GM12878 (cell line): ENCODE measurements at regions not wholly inside any gene's neighbourhood (a gene's known extent, or its start where the extent isn't known, plus 50 kb on each side); places are given as distances from the start of the nearest gene placed in this dataset.

Experiments
- ATAC-seq: fragments of 200-7000 bp; cut with Tn5 transposase; 3 replicates; pipeline ENCODE4 v1.9.1; 2020; ENCODE audit warnings: mild to moderate bottlenecking, moderate library complexity
- BruUV-seq: library from RNA; stranded (reverse); fragments of 400-500 nt; replicated peaks from 2 replicates; lab custom pipeline; 2021; lab: Mats Ljungman, UMichigan
- CTCF ChIA-PET: fragments of 300-600 bp; sonication (Branson Sonifier 250); formaldehyde crosslinking; extraction: SDS; loops from one replicate; lab custom pipeline; 2021; ENCODE audit warnings: inconsistent platforms; lab: Yijun Ruan, JAX
- POLR2A ChIA-PET: fragments of 350-600 bp; formaldehyde crosslinking; extraction: SDS; loops from one replicate; lab custom pipeline; 2021; ENCODE audit warnings: inconsistent platforms; lab: Charles Lee
- RAD21 ChIA-PET: fragments of 300-600 bp; sonication (Branson Sonifier 250); formaldehyde crosslinking; loops from one replicate; lab custom pipeline; 2023; ENCODE audit warnings: antibody characterized with exemption; ENCODE audit not compliant: unreplicated experiment; lab: Charles Lee
- SMC1A ChIA-PET: fragments of 300-600 bp; sonication (Branson Sonifier 250); formaldehyde crosslinking; loops from one replicate; lab custom pipeline; 2023; ENCODE audit not compliant: unreplicated experiment, uncharacterized antibody; lab: Charles Lee
- DNase-seq: peaks from one replicate; pipeline ENCODE4 v3.0.0-alpha.2; 2011; ENCODE audit warnings: low read depth, low spot score
- FAIRE-seq: peaks from 3 replicates; lab custom pipeline; 2011; peaks lifted over from hg19 to GRCh38; lab: Jason Lieb, UNC
- H2AFZ ChIP-seq: 2 replicates; pipeline ENCODE4 v1.6.0; 2011; ENCODE audit warnings: low read depth, low read length, control low read depth; ENCODE audit not compliant: control insufficient read depth
- H3K27ac ChIP-seq: 2 replicates; pipeline ENCODE4 v1.5.1; 2011; ENCODE audit warnings: control low read depth; ENCODE audit not compliant: control insufficient read depth, insufficient read depth
- H3K27me3 ChIP-seq, 2 experiments: replicated peaks in 1 of 2; 2 replicates each; pipeline versions ENCODE4 v1.6.0 to v1.6.1; 2011; ENCODE audit warnings: low read length in 1 of 2; ENCODE audit not compliant: control insufficient read depth in 2 of 2, insufficient read depth in 2 of 2
- H3K36me3 ChIP-seq, 2 experiments: 2 replicates each; pipeline ENCODE4 v1.5.1; 2011; ENCODE audit warnings: low read length in 1 of 2; ENCODE audit not compliant: control insufficient read depth in 2 of 2, insufficient read depth in 2 of 2
- H3K4me1 ChIP-seq: 2 replicates; pipeline ENCODE4 v1.6.1; 2011; ENCODE audit warnings: mild to moderate bottlenecking, low read length, moderate library complexity, mixed read lengths; ENCODE audit not compliant: control insufficient read depth, insufficient read depth
- H3K4me2 ChIP-seq: 2 replicates; pipeline ENCODE4 v1.6.0; 2011; ENCODE audit warnings: control low read depth; ENCODE audit not compliant: control insufficient read depth, insufficient read depth
- H3K4me3 ChIP-seq: fragments of 200-600 bp; sonication (generic); 2 replicates; pipeline ENCODE4 v1.5.1; 2016
- H3K79me2 ChIP-seq: 2 replicates; pipeline ENCODE4 v1.6.0; 2011; ENCODE audit warnings: low read length; ENCODE audit not compliant: control insufficient read depth, insufficient read depth
- H3K9ac ChIP-seq: 2 replicates; pipeline ENCODE4 v1.8.0; 2011; ENCODE audit warnings: low read length, control low read depth, mixed read lengths; ENCODE audit not compliant: control insufficient read depth, insufficient read depth
- H3K9me3 ChIP-seq: replicated peaks from 3 replicates; pipeline ENCODE4 v1.5.1; 2011; ENCODE audit warnings: mild to moderate bottlenecking, low read length; ENCODE audit not compliant: control insufficient read depth, insufficient read depth
- H4K20me1 ChIP-seq: 2 replicates; pipeline ENCODE4 v1.6.0; 2011; ENCODE audit not compliant: control insufficient read depth, insufficient read depth
- WGBS: methylation state at CpG from one replicate; pipeline ENCODE4 v1.1.6; 2016; ENCODE audit warnings: low lambda C conversion rate; ENCODE audit not compliant: insufficient replicate concordance, insufficient coverage; ENCODE audit errors: missing lambda C conversion rate; 5-methylcytosine and 5-hydroxymethylcytosine counted together
- in situ Hi-C: fragments of 300-500 bp; cut with MboI; formaldehyde crosslinking; loops from 9 replicates; pipeline ENCODE4 v1.14.3; 2018; ENCODE audit warnings: mixed read lengths
- intact Hi-C: fragments of 100-400 bp; cut with micrococcal nuclease; formaldehyde crosslinking; loops from one replicate; pipeline ENCODE4 v1.14.2; 2022; ENCODE audit not compliant: unreplicated experiment
- TF ChIP-seq, protein P1 (sequence below): fragments of 450-650 bp; IDR thresholded peaks from 2 replicates; pipeline ENCODE4 v1.6.1; 2018; ENCODE audit warnings: mild to moderate bottlenecking, low read depth, moderate library complexity; ENCODE audit not compliant: partially characterized antibody
- TF ChIP-seq, protein P2 (sequence below): fragments of 450-650 bp; IDR thresholded peaks from 2 replicates; pipeline ENCODE4 v1.6.1; 2017; ENCODE audit warnings: low read depth, mild to moderate bottlenecking, moderate library complexity

DNA sequence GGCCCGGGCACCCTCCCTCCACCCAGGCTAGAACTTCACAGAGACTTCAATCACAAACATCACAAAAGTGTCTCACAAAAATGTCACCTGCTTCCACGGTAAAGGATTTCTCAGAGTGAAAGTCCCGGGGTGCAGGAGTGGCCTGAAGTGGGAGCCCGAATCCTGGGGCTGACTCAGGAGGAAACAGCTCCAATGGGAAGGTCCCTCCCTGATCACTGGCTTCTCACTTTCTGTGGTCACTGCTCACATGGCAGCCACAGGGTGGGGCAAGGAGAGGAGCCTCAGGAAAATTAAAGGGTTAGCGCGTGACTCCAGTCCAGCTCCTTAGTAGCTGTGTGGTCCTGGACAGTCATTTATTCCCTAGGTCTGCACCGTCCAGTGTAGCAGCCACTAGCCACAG is 564.5 kb upstream of the B3GAT1 start:
- ATAC-seq (no peak), FAIRE-seq (no peak), DNase-seq (no peak)
- Histone ChIP-seq H3K27ac (no peak overlapping the region), H3K9me3 (no peaks in the 10 kb centered on the region), H3K4me1 (no peaks in the 10 kb centered on the region), H4K20me1 (no peaks in the 10 kb centered on the region), H3K4me2 (no peak overlapping the region), H3K4me3 (no peak overlapping the region), H3K79me2 (no peaks in the 10 kb centered on the region), H2AFZ (no peak overlapping the region), H3K27me3 (no peaks in the 10 kb centered on the region; a peak in 1 of 4 replicates), H3K36me3 (no peaks in the 10 kb centered on the region), H3K9ac (no peak overlapping the region)
- 31% methylated on average over 7 of the region's 7 CpGs for WGBS
- BruUV-seq, result no TSS peak
- SMC1A ChIA-PET, result no interaction called here
- POLR2A ChIA-PET, result no interaction called here
- TF ChIP-seq, protein P1, sequence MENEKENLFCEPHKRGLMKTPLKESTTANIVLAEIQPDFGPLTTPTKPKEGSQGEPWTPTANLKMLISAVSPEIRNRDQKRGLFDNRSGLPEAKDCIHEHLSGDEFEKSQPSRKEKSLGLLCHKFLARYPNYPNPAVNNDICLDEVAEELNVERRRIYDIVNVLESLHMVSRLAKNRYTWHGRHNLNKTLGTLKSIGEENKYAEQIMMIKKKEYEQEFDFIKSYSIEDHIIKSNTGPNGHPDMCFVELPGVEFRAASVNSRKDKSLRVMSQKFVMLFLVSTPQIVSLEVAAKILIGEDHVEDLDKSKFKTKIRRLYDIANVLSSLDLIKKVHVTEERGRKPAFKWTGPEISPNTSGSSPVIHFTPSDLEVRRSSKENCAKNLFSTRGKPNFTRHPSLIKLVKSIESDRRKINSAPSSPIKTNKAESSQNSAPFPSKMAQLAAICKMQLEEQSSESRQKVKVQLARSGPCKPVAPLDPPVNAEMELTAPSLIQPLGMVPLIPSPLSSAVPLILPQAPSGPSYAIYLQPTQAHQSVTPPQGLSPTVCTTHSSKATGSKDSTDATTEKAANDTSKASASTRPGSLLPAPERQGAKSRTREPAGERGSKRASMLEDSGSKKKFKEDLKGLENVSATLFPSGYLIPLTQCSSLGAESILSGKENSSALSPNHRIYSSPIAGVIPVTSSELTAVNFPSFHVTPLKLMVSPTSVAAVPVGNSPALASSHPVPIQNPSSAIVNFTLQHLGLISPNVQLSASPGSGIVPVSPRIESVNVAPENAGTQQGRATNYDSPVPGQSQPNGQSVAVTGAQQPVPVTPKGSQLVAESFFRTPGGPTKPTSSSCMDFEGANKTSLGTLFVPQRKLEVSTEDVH, result no peak
- RAD21 ChIA-PET, result no interaction called here
- CTCF ChIA-PET, result no interaction called here
- intact Hi-C loops, result no loop called here
- in situ Hi-C loops, result no loop called here

DNA sequence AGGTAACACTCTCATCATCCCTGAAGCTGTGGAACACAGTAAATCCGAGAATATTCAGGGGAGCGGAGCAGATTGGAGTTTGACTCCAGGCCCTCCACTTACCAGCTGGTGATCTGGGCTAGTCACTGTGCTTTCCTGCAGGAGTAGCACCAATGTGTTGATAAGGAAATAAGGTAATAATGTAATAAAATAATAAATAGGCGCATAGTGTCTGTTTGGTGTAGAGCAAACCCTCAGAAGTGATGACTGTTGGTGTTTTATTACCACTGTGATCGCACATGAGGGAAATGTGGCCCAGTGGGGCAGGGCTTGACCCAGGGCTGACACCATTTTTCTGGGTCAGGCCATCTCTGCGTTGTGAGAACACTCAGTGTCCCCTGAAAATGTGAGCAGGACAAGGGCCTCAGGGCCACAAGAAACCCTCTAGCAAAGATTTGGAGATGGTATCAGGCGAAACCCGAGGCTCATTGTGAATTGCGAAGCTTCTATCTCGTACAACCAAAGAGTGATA is 563.9 kb upstream of the B3GAT1 start:
- TF ChIP-seq, protein P2, sequence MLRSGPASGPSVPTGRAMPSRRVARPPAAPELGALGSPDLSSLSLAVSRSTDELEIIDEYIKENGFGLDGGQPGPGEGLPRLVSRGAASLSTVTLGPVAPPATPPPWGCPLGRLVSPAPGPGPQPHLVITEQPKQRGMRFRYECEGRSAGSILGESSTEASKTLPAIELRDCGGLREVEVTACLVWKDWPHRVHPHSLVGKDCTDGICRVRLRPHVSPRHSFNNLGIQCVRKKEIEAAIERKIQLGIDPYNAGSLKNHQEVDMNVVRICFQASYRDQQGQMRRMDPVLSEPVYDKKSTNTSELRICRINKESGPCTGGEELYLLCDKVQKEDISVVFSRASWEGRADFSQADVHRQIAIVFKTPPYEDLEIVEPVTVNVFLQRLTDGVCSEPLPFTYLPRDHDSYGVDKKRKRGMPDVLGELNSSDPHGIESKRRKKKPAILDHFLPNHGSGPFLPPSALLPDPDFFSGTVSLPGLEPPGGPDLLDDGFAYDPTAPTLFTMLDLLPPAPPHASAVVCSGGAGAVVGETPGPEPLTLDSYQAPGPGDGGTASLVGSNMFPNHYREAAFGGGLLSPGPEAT, result no peak
- TF ChIP-seq, all 136 proteins: peak for 0
- DNase-seq (no peak), FAIRE-seq (no peak), ATAC-seq (no peak)
- Histone ChIP-seq H3K4me1 (no peaks in the 10 kb centered on the region), H3K36me3 (no peaks in the 10 kb centered on the region), H3K4me3 (no peak overlapping the region), H2AFZ (no peak overlapping the region), H3K4me2 (no peak overlapping the region), H3K9me3 (no peaks in the 10 kb centered on the region), H3K27me3 (no peaks in the 10 kb centered on the region; a peak in 1 of 4 replicates), H3K79me2 (no peaks in the 10 kb centered on the region), H3K27ac (no peak overlapping the region), H4K20me1 (no peaks in the 10 kb centered on the region), H3K9ac (no peak overlapping the region)
- ChIA-PET RAD21 (no interaction called here), CTCF (no interaction called here), SMC1A (no interaction called here), POLR2A (no interaction called here)
- intact Hi-C loops (no loop called here), in situ Hi-C loops (no loop called here)
- 23% methylated on average over 9 of the region's 9 CpGs for WGBS
- BruUV-seq, result no TSS peak
